Esophagus muscularis mucosa (tissue), 4 donors: ENCODE measurements at regions not wholly inside any gene's neighbourhood (a gene's known extent, or its start where the extent isn't known, plus 50 kb on each side); places are given as distances from the start of the nearest gene placed in this dataset.

Experiments
- DNase-seq: peaks from one replicate; pipeline ENCODE4 v3.0.0-alpha.2; 2017; ENCODE audit errors: extremely low spot score
- H3K27ac ChIP-seq, 4 donors: fragments of 200-600 bp; sonication (generic); replicated peaks in 1 of 4; 1 replicate in 3 of 4; 2 replicates in 1 of 4; pipeline ENCODE4 v1.5.1; 2016 to 2019; ENCODE audit warnings: mild to moderate bottlenecking in 1 of 4
- H3K27me3 ChIP-seq, 4 donors: fragments of 200-600 bp; sonication (generic); one replicate each; pipeline versions ENCODE4 v1.5.1 to v1.6.0; 2016 to 2019
- H3K36me3 ChIP-seq, 4 donors: fragments of 200-600 bp; sonication (generic); one replicate each; pipeline ENCODE4 v1.5.1; 2016 to 2019
- H3K4me1 ChIP-seq, 4 donors: fragments of 200-600 bp; sonication (generic); one replicate each; pipeline ENCODE4 v1.5.1; 2016 to 2019
- H3K4me3 ChIP-seq, 4 donors: fragments of 200-600 bp; sonication (generic); 1 replicate in 2 of 4; 2 replicates in 2 of 4; pipeline ENCODE4 v1.5.1; 2016 to 2019; ENCODE audit warnings: mild to moderate bottlenecking in 4 of 4, moderate library complexity in 1 of 4
- H3K9me3 ChIP-seq, 4 donors: fragments of 200-600 bp; sonication (generic); 1 replicate in 3 of 4; 2 replicates in 1 of 4; pipeline ENCODE4 v1.5.1; 2016 to 2019
- CTCF ChIP-seq, 3 experiments: fragments of 200-600 bp in 2 of 3; fragments of 450-650 bp in 1 of 3; sonication (generic) in 2 of 3; IDR thresholded peaks; one replicate each; pipeline ENCODE4 v1.5.1; 2017 to 2019; ENCODE audit warnings: antibody characterized with exemption in 3 of 3, mild to moderate bottlenecking in 2 of 3, moderate library complexity in 1 of 3
- EP300 ChIP-seq: sonication (generic); formaldehyde crosslinking; IDR thresholded peaks from one replicate; pipeline ENCODE4 v1.6.1; 2017; ENCODE audit warnings: antibody characterized with exemption
- POLR2A ChIP-seq: fragments of 450-650 bp; IDR thresholded peaks from one replicate; pipeline ENCODE4 v1.6.1; 2017; ENCODE audit warnings: antibody characterized with exemption, moderate library complexity, mild to moderate bottlenecking, low read depth
- POLR2AphosphoS5 ChIP-seq, 2 donors: sonication (generic); formaldehyde crosslinking; IDR thresholded peaks; one replicate each; pipeline ENCODE4 v1.6.1; 2017; ENCODE audit warnings: antibody characterized with exemption in 2 of 2
- WGBS: methylation state at CpG from one replicate; pipeline ENCODE4 v1.1.5; 2018; 5-methylcytosine and 5-hydroxymethylcytosine counted together
- intact Hi-C: fragments of 100-400 bp; cut with DNase I; formaldehyde crosslinking; loops from one replicate; pipeline ENCODE4 v1.15.1; 2023
- small RNA-seq, 3 donors: library from RNA; depleted of rRNA; stranded (forward); fragments of <200 nt; gene quantifications; one replicate each; pipeline ENCODE3, GENCODE V24; 2016

- no peak for DNase-seq
- Histone ChIP-seq H3K27me3 (no peaks in the 10 kb centered on the region), H3K27ac (no peak overlapping the region), H3K36me3 (no peaks in the 10 kb centered on the region), H3K4me3 (no peak overlapping the region), H3K4me1 (no peaks in the 10 kb centered on the region), H3K9me3 (no peaks in the 10 kb centered on the region)
- TF ChIP-seq POLR2AphosphoS5 (IDR thresholded peaks at IDR 0.05) (no peak), CTCF (IDR thresholded peaks at IDR 0.05) (no peak), EP300 (no peak), POLR2A (no peak)
- 53% methylated on average over 2 of the region's 2 CpGs for WGBS
- intact Hi-C loops: no loop called here
Measured at GRCh38 chr9:1962122-1962521, 53.0 kb upstream of the SMARCA2 start.

- Histone ChIP-seq H3K27ac (no peak overlapping the region), H3K4me3 (no peak overlapping the region), H3K4me1 (no peaks in the 10 kb centered on the region), H3K27me3 (no peaks in the 10 kb centered on the region), H3K9me3 (no peaks in the 10 kb centered on the region), H3K36me3 (no peaks in the 10 kb centered on the region)
- TF ChIP-seq POLR2AphosphoS5 (IDR thresholded peaks at IDR 0.05) (no peak), EP300 (no peak), CTCF (IDR thresholded peaks at IDR 0.05) (no peak), POLR2A (no peak)
- DNase-seq: no peak
- intact Hi-C loops: no loop called here
Measured at GRCh38 chr9:1962588-1963106, 52.5 kb upstream of the SMARCA2 start.

GRCh38 chr9:1964093-1964492 is 51.1 kb upstream of the SMARCA2 start:
- no peaks in the 10 kb centered on the region for H3K9me3 ChIP-seq
- WGBS: 59% methylated on average over 2 of the region's 2 CpGs
- H3K27ac ChIP-seq: no peak overlapping the region
- TF ChIP-seq POLR2A (no peak), CTCF (IDR thresholded peaks at IDR 0.05) (no peak), POLR2AphosphoS5 (IDR thresholded peaks at IDR 0.05) (no peak), EP300 (no peak)
- H3K36me3 ChIP-seq: no peaks in the 10 kb centered on the region
- intact Hi-C loops: no loop called here
- no peak for DNase-seq
- H3K4me3 ChIP-seq: no peak overlapping the region
- no peaks in the 10 kb centered on the region for H3K27me3 ChIP-seq
- H3K4me1 ChIP-seq: no peaks in the 10 kb centered on the region

Small RNA genes in the stretch of these regions (small RNA-seq; reads per million reads assigned to genes)
- 0 reads per million in 3 donors for gene RNA5SP279
